Cardiac fibroblast (primary cell): ENCODE measurements at regions not wholly inside any gene's neighbourhood (a gene's known extent, or its start where the extent isn't known, plus 50 kb on each side); places are given as distances from the start of the nearest gene placed in this dataset.

Experiments used
- DNase-seq, 2 donors: peaks; one replicate each; pipeline versions ENCODE4 v3.0.0 to v3.0.0-alpha.2; 2010; ENCODE audit warnings: low read depth in 2 of 2
- H3K4me3 ChIP-seq, 2 donors: replicated peaks in 1 of 2; 1 replicate in 1 of 2; 2 replicates in 1 of 2; pipeline ENCODE4 v1.5.1; 2011; ENCODE audit warnings: low read depth in 2 of 2, low read length in 2 of 2, mild to moderate bottlenecking in 2 of 2, moderate library complexity in 1 of 2
- CTCF ChIP-seq: IDR thresholded peaks from one replicate; pipeline ENCODE4 v1.5.1; 2011; ENCODE audit warnings: low read depth, mild to moderate bottlenecking, low read length, inconsistent platforms

- TF ChIP-seq CTCF = no peak
- H3K4me3 ChIP-seq = no peak overlapping the region
- no peak for DNase-seq
Measured at GRCh38 chr1:81351864-81352263, 448.9 kb upstream of the ADGRL2 start.

GRCh38 chr1:81349194-81349965 lies 451.4 kb upstream of the ADGRL2 start:
- TF ChIP-seq CTCF = no peak
- H3K4me3 ChIP-seq = no peak overlapping the region
- DNase-seq = no peak

GRCh38 chr1:81345110-81345509 lies 455.6 kb upstream of the ADGRL2 start:
- H3K4me3 ChIP-seq = no peak overlapping the region
- TF ChIP-seq CTCF = no peak
- no peak for DNase-seq

DNA sequence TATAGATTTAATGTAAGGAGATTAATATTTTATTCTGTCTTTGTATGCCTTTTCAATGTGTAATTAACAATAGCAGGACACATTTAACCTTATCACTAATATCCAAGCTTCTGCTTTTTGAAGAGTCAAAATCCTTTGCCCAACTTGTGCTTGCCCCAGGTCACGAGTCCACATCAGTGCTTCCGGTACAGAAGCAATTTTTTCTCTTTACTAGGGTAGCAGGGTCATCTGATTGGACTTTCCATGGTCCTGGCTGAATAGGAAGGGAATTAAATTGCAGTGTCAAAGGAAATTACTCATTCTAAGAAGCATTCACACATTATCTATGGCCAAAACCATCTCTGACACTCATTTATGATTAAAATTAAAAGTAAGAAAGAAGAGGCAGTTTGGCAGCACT lies 460.5 kb upstream of the ADGRL2 start:
- H3K4me3 ChIP-seq = no peak overlapping the region
- no peak for TF ChIP-seq CTCF
- DNase-seq = peak in 1 of 2 donors; percentile 2

DNA sequence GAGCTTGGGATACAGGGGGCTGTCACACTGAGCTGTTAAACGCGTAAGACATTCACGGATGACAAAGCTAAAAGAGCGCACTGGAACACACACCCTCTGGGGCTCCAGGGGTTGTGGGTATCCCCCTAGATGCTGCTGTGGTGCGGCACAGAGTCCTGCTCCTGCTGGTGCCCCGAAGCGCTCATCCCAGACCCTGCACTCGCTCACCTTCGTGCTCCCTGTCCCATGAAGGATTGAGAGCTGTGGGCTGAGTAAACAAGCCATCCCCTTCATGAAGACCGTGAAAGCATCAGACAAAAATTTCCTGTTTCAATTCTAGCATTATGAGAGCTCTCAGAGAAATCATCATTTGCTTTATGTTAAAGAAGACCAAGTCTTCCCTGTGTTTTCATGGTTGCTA lies 463.5 kb upstream of the ADGRL2 start:
- DNase-seq = no peak
- TF ChIP-seq CTCF = no peak
- H3K4me3 ChIP-seq = no peak overlapping the region

- no peak overlapping the region for H3K4me3 ChIP-seq
- no peak for TF ChIP-seq CTCF
- DNase-seq = no peak
Measured at GRCh38 chr1:81335876-81336275, 464.9 kb upstream of the ADGRL2 start.

DNA sequence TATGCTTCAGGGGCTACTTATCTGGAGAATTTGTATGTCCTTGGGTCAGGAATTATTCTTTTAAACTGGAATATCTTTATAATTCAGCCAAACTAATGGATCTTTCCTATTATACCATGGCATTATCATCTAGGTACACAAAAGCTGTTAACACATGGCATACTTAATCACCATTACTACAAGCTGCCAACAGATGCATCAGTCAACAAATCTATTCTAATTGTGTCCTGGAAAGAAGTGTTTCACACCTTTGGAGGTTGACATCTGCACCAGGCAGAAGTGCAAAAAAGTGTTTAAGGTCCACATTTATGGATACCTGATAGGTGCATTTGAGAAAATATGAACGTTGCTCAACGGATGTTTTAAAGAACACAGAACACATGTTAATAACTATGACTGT lies 470.2 kb upstream of the ADGRL2 start:
- no peak for DNase-seq
- no peak for TF ChIP-seq CTCF
- H3K4me3 ChIP-seq = no peak overlapping the region
